K562 (cell line): ENCODE measurements at regions not wholly inside any gene's neighbourhood (a gene's known extent, or its start where the extent isn't known, plus 50 kb on each side); places are given as distances from the start of the nearest gene placed in this dataset.

Source experiments
- BRD4 ChIP-seq: fragments of 200-600 bp; sonication (generic); IDR thresholded peaks from 2 replicates; pipeline ENCODE4 v1.6.1; 2017; ENCODE audit warnings: inconsistent platforms
- EGR1 ChIP-seq: fragments of 450-650 bp; conservative IDR thresholded peaks from 2 replicates; pipeline ENCODE4 v1.6.1; 2017; ENCODE audit warnings: mild to moderate bottlenecking
- ELF1 ChIP-seq: fragments of 200-800 bp; sonication (Bioruptor generic); IDR thresholded peaks from 2 replicates; pipeline ENCODE4 v1.6.1; 2016; ENCODE audit warnings: missing genetic modification characterization, missing compliant biosample characterization
- ETV5 ChIP-seq: sonication (generic); formaldehyde crosslinking; IDR thresholded peaks from 2 replicates; pipeline ENCODE4 v1.4.0; 2020; ENCODE audit warnings: low read depth, mild to moderate bottlenecking, missing genetic modification reagents
- MBD2 ChIP-seq: sonication (generic); IDR thresholded peaks from 2 replicates; pipeline ENCODE4 v1.6.1; 2016; ENCODE audit warnings: low read depth, borderline replicate concordance
- NR2C2 ChIP-seq, 2 experiments: fragments of 200-800 bp in 1 of 2; sonication (Bioruptor generic) in 1 of 2; sonication (generic) in 1 of 2; formaldehyde crosslinking in 1 of 2; IDR thresholded peaks; 2 replicates each; pipeline versions ENCODE4 v1.6.1 to v1.8.0; 2016 to 2022; ENCODE audit warnings: mild to moderate bottlenecking in 1 of 2, missing compliant biosample characterization in 1 of 2, missing genetic modification characterization in 1 of 2, missing genetic modification reagents in 1 of 2
- NUFIP1 ChIP-seq: fragments of 450-650 bp; IDR thresholded peaks from 2 replicates; pipeline ENCODE4 v1.6.1; 2018; ENCODE audit not compliant: partially characterized antibody
- POLR3G ChIP-seq: IDR thresholded peaks from 2 replicates; pipeline ENCODE4 v1.6.1; 2011; ENCODE audit not compliant: insufficient read length, insufficient replicate concordance; ENCODE audit errors: extremely low read depth
- SUPT5H ChIP-seq: fragments of 450-650 bp; IDR thresholded peaks from 2 replicates; pipeline ENCODE4 v1.6.1; 2016
- TBL1XR1 ChIP-seq, 2 experiments: IDR thresholded peaks; 2 replicates each; pipeline ENCODE4 v1.6.1; 2012; ENCODE audit warnings: improper control_type of control experiment in 2 of 2, low read length in 2 of 2, mild to moderate bottlenecking in 1 of 2
- TRIM24 ChIP-seq, 2 experiments: fragments of 450-650 bp; IDR thresholded peaks; 2 replicates each; pipeline ENCODE4 v1.6.1; 2016
- WHSC1 ChIP-seq: IDR thresholded peaks from one replicate; pipeline ENCODE4 v1.6.1; 2012; ENCODE audit warnings: low read length, control low read depth, inconsistent platforms
- ZNF143 ChIP-seq: sonication (generic); formaldehyde crosslinking; IDR thresholded peaks from 2 replicates; pipeline ENCODE4 v1.9.0; 2022; ENCODE audit warnings: mild to moderate bottlenecking, missing genetic modification reagents
- ZNF175 ChIP-seq: fragments of 200-800 bp; sonication (Bioruptor generic); IDR thresholded peaks from 2 replicates; pipeline ENCODE4 v1.6.1; 2016; ENCODE audit warnings: low read depth, mild to moderate bottlenecking, missing genetic modification characterization, missing compliant biosample characterization
- ZNF766 ChIP-seq: fragments of 200-800 bp; sonication (Bioruptor generic); conservative IDR thresholded peaks from 2 replicates; pipeline ENCODE4 v1.6.1; 2016; ENCODE audit warnings: missing genetic modification characterization, missing compliant biosample characterization
- TF ChIP-seq, protein P1 (sequence below): fragments of 200-800 bp; sonication (Bioruptor generic); IDR thresholded peaks from 2 replicates; pipeline ENCODE4 v1.6.1; 2017; ENCODE audit warnings: missing genetic modification characterization, missing compliant biosample characterization
- TF ChIP-seq, protein P2 (sequence below): fragments of 250-450 bp; sonication (Bioruptor Pico); IDR thresholded peaks from 2 replicates; pipeline ENCODE4 v1.4.0; 2020; ENCODE audit warnings: mild to moderate bottlenecking
- TF ChIP-seq, protein P3 (sequence below): fragments of 250-450 bp; sonication (Bioruptor Pico); IDR thresholded peaks from 2 replicates; pipeline ENCODE4 v1.8.0; 2021; ENCODE audit warnings: moderate library complexity, mild to moderate bottlenecking, inconsistent platforms
- TF ChIP-seq, protein P4 (sequence below), 3 experiments: fragments of 200-800 bp in 1 of 3; sonication (Bioruptor generic) in 1 of 3; sonication (generic) in 1 of 3; formaldehyde crosslinking in 1 of 3; IDR thresholded peaks; 2 replicates each; pipeline versions ENCODE4 v1.6.1 to v1.8.0; 2016 to 2022; ENCODE audit warnings: mild to moderate bottlenecking in 2 of 3, missing compliant biosample characterization in 2 of 3, missing genetic modification characterization in 2 of 3, missing genetic modification reagents in 1 of 3
- TF ChIP-seq, protein P5 (sequence below): sonication (generic); formaldehyde crosslinking; IDR thresholded peaks from 2 replicates; pipeline ENCODE4 v1.8.0; 2022; ENCODE audit warnings: mild to moderate bottlenecking, missing genetic modification reagents

- TF ChIP-seq, protein P1, sequence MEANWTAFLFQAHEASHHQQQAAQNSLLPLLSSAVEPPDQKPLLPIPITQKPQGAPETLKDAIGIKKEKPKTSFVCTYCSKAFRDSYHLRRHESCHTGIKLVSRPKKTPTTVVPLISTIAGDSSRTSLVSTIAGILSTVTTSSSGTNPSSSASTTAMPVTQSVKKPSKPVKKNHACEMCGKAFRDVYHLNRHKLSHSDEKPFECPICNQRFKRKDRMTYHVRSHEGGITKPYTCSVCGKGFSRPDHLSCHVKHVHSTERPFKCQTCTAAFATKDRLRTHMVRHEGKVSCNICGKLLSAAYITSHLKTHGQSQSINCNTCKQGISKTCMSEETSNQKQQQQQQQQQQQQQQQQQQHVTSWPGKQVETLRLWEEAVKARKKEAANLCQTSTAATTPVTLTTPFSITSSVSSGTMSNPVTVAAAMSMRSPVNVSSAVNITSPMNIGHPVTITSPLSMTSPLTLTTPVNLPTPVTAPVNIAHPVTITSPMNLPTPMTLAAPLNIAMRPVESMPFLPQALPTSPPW (CRISPR knock-in tag) = peak; percentile 92
- TF ChIP-seq POLR3G = no peak
- TF ChIP-seq NUFIP1 = no peak
- peak; percentile 67; the same call in 1 of the 2 replicates for TF ChIP-seq ZNF766 (CRISPR knock-in tag)
- TF ChIP-seq NR2C2 (CRISPR knock-in tag; IDR thresholded peaks at IDR 0.05) = peak; percentile 96
- TF ChIP-seq NR2C2 (tag; IDR thresholded peaks at IDR 0.05) = peak; percentile 99
- peak; percentile 50; the same call in 1 of the 2 replicates for TF ChIP-seq SUPT5H
- TF ChIP-seq WHSC1 = no peak
- no peak for TF ChIP-seq MBD2
- no peak for TF ChIP-seq ZNF143
- TF ChIP-seq ETV5 (CRISPR knock-in tag) = no peak
- TF ChIP-seq, protein P2, sequence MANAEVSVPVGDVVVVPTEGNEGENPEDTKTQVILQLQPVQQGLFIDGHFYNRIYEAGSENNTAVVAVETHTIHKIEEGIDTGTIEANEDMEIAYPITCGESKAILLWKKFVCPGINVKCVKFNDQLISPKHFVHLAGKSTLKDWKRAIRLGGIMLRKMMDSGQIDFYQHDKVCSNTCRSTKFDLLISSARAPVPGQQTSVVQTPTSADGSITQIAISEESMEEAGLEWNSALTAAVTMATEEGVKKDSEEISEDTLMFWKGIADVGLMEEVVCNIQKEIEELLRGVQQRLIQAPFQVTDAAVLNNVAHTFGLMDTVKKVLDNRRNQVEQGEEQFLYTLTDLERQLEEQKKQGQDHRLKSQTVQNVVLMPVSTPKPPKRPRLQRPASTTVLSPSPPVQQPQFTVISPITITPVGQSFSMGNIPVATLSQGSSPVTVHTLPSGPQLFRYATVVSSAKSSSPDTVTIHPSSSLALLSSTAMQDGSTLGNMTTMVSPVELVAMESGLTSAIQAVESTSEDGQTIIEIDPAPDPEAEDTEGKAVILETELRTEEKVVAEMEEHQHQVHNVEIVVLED = peak; percentile 52
- TF ChIP-seq, protein P3, sequence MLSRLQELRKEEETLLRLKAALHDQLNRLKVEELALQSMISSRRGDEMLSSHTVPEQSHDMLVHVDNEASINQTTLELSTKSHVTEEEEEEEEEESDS (CRISPR knock-in tag) = no peak
- peak; percentile 60 for TF ChIP-seq EGR1
- TF ChIP-seq BRD4 = peak; percentile 76; the same call in 1 of the 2 replicates
- TF ChIP-seq, protein P4, sequence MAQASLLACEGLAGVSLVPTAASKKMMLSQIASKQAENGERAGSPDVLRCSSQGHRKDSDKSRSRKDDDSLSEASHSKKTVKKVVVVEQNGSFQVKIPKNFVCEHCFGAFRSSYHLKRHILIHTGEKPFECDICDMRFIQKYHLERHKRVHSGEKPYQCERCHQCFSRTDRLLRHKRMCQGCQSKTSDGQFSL (CRISPR knock-in tag; IDR thresholded peaks at IDR 0.05) = no peak
- TF ChIP-seq, protein P4 (tag; IDR thresholded peaks at IDR 0.05) = 0 out of 4 replicates have a peak, but pooled peaks of 1 of the 2 experiments have one; percentile 3
- TF ChIP-seq TBL1XR1 (IDR thresholded peaks at IDR 0.05; ENCODE audit: low read length in 2 of 2) = no peak
- no peak for TF ChIP-seq TRIM24 (IDR thresholded peaks at IDR 0.05)
- TF ChIP-seq, protein P5, sequence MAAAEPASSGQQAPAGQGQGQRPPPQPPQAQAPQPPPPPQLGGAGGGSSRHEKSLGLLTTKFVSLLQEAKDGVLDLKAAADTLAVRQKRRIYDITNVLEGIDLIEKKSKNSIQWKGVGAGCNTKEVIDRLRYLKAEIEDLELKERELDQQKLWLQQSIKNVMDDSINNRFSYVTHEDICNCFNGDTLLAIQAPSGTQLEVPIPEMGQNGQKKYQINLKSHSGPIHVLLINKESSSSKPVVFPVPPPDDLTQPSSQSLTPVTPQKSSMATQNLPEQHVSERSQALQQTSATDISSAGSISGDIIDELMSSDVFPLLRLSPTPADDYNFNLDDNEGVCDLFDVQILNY = no peak
- no peak for TF ChIP-seq ELF1 (tag)
- TF ChIP-seq ZNF175 (CRISPR knock-in tag) = no peak
These were observed 201.2 kb upstream of the NFE2L3 start (continued) for GRCh38 chr7:25950488-25951413.
